CD4-positive, alpha-beta T cell treated with Interleukin-6 at 100 ng/mL for 8 hours (primary cell): ENCODE measurements at regions not wholly inside any gene's neighbourhood (a gene's known extent, or its start where the extent isn't known, plus 50 kb on each side); places are given as distances from the start of the nearest gene placed in this dataset.
"Not testable (repeated sequence)": the region's sequence is repeated elsewhere in the genome, so short reads cannot be mapped to it uniquely, and the experiment has no call there.

Experiments
- DNase-seq: peaks from one replicate; pipeline ENCODE4 v3.0.0-alpha.2; 2020; ENCODE audit warnings: mixed read lengths, low spot score

DNA sequence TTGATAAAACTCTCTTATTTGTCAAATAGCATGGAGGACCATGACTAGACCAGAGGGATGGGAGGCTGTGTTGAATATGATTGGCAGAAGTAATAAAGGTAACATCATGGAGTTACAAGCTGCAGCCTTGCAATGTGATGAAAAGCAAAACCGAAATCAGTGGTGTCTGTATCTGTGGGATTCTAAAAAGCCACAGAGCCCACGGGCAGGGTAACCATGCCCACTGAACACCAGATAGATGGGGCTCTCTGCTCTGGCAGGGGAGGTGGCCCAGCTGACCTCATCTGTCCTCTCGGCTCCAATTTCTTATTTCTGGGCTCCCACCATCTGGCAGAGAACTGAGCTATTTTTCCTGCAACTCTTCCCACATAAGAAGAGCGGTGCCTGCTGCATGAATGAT lies 1072.2 kb downstream of the GATA3 start:
- no peak for DNase-seq

DNA sequence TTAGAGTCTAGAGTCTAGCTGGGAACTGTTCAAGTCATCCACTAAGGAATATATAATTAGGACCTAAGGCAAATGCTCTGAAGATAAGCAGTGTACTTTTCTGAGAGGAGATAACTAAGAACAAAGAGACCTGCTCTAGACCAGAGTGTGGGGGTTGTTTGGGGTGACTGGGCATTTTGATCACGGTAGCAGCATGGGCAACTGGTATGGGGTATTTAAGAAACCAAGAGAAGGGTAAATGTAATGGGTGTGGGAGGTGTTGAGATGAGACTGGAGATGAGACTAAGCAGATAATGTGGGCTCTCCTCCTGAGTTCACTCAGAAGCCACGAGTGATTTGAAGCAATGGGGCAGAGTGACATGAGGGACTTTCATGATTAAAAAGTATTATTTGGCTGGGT lies 1082.9 kb downstream of the GATA3 start:
- no peak for DNase-seq

GRCh38 chr10:9138829-9139228 lies 1084.3 kb downstream of the GATA3 start:
- not testable (repeated sequence) for DNase-seq

DNA sequence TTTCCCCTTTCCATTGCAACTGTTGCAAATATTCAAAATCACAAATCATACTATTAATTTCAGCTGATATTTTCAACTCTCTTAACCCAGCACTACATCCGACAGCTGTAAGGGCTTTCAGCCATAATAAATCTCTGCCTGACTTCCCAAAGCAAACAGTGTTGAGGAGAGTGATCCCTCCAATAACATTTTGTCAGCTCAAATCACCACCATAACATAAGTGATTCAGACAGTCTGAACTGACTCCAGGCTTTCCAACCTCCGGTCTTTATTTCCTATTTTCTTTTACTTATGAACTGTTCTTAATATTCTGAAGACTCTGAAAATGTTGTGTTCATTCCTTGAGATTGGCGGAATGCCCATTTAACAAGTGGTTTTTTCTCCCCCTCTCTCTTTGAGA lies 1085.9 kb downstream of the GATA3 start:
- no peak for DNase-seq

GRCh38 chr10:9147475-9147874 lies 1093.0 kb downstream of the GATA3 start:
- DNase-seq, result no peak

DNA sequence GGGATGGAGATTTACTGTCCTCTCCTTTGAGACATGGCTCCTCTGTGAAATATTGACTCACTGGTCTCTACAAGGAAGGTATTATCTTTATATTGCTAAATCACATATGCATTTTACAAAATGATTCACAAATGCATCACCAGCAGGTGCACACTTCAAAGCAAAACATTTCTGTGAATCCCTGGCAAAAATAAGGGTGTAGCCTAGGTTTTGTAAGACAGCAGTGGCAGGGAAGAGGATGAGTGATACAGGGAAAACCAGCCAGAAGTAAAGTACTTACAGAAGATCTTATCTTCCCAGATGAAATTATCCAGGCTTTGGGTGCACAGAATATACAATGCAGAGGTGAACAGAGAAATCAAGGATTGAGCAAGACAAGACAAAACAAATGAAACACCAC lies 1094.6 kb downstream of the GATA3 start:
- DNase-seq, result no peak

- DNase-seq, result not testable (repeated sequence)
These were observed 1098.6 kb downstream of the GATA3 start for GRCh38 chr10:9153057-9153456.

- DNase-seq, result no peak
These were observed 1103.2 kb downstream of the GATA3 start for GRCh38 chr10:9157656-9158055.

- no peak for DNase-seq
These were observed 1104.2 kb downstream of the GATA3 start for GRCh38 chr10:9158675-9159074.

DNA sequence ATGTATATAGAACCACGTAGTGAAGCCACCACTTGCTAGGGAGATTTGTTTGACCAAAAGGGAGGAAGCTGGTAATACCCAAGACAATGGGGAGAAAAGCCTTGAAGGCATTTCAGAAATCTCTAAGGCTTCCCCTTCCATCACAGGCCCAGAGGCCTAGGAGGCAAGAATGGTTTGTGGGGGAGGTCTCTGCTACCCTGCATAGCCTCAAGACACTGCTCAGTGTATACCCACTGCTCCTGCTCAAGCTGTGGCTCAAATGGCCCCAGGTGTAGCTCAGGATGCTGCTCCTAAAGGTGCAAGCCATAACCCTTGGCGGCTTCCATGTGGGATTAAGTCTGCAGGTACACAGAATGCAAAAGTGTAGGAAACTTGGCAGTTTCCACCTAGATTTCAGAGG lies 1105.8 kb downstream of the GATA3 start:
- DNase-seq, result no peak

DNA sequence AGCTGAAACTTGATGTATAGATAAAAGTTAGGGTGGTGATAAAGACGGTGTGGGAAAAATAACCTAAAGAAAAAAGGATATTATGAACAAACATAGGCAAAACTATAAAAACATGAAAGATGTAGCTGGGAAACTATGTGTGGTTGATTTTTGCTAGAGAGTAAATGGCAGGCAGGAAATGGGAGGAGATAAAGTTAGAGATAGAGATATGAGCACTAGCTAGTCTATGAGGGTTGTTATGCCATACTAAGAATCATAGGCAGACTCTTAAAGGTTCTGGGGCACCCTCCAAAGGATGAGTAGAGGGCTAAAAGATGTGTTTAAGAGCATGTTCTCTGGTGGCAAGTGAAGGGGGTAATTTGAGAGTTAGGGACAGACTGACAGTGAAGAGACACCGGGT lies 1109.2 kb downstream of the GATA3 start:
- DNase-seq, result no peak

- no peak for DNase-seq
These were observed 1112.3 kb downstream of the GATA3 start for GRCh38 chr10:9166770-9167169.

DNA sequence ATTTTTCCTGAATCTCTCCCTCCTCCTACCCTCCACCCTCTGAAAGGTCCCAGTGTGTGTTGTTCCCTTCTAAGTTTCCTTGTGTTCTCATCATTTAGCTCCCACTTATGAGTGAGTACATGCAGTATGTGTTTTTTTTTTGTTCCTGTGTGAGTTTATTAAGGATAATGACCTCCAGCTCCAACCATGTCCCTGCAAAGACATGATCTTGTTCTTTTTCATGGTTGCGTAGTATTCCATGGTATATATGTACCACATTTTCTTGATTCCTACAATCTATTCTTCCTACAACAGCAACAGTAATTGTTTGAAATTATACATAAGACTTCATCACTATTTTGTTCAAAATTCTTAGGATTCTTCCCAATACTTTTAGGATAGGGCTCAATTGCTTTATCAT lies 1117.8 kb downstream of the GATA3 start:
- no peak for DNase-seq

DNA sequence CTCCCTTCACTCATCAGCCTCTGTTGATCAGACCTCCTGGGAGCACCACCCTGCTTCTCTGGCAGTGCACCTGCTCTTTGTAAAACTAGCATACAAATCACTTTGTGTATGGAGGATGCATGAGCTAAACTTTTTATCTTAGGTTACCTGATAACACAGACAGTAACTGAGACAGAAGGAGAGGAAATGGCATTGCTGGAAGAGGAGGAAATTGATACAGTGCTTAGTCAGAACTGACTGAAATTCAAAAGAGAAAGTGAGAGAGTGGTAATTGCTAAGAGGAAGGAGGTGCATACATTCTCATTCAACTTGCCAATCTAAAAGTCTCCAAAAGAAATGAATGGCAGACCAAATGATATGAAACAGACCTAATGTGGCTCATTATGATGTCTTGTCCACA lies 1120.7 kb downstream of the GATA3 start:
- DNase-seq, result no peak

DNA sequence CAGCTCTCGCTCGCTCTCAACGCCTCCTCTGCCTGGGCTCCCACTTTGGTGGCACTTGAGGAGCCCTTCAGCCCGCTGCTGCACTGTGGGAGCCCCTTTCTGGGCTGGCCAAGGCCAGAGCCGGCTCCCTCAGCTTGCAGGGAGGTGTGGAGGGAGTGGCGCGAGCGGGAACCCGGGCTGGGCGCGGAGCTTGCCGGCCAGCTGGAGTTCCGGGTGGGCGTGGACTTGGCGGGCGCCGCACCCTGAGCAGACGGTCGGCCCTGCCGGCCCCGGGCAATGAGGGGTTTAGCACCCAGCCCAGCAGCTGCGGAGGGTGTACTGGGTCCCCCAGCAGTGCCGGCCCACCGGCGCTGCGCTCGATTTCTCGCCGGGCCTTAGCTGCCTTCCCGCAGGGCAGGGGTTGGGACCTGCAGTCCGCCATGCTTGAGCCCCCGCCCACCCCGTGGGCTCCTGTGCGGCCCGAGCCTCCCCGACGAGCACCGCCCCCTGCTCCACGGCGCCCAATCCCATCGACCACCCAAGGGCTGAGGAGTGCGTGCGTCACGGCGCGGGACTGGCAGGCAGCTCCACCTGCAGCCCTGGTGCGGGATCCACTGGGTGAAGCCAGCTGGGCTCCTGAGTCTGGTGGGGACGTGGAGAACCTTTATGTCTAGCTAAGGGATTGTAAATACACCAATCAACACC lies 1128.9 kb downstream of the GATA3 start:
- DNase-seq, result not testable (repeated sequence)

- DNase-seq, result no peak
These were observed 1133.7 kb downstream of the GATA3 start for GRCh38 chr10:9188022-9188810.

- no peak for DNase-seq
These were observed 1135.0 kb downstream of the GATA3 start for GRCh38 chr10:9189448-9189847.

- no peak for DNase-seq
These were observed 1138.6 kb downstream of the GATA3 start for GRCh38 chr10:9193120-9193519.

- DNase-seq, result no peak
These were observed 1140.9 kb downstream of the GATA3 start for GRCh38 chr10:9195385-9195784.

GRCh38 chr10:9198611-9199010 lies 1144.1 kb downstream of the GATA3 start:
- DNase-seq, result no peak

- DNase-seq, result no peak
These were observed 1151.1 kb downstream of the GATA3 start for GRCh38 chr10:9205558-9205957.

- peak; percentile 62 for DNase-seq
These were observed 1154.8 kb downstream of the GATA3 start for GRCh38 chr10:9209105-9209798.

DNA sequence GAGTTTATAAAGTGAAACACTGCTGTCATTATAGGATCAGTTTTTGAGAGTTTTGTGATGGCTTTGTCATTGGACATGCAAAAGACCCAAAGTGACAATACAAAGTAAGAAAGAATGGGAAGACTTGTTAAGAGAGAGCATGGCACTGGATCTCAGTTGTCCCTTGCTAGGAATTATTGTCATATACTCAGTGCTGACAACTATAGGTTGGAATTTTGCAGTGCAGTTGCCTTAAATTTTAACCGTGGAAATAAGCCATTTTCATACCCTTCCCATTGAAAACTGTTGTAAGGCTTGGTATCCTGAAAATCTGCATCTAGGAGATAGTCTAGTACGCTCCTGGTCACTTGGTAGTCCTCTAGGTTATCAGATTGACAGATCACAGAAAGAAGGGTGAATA lies 1156.7 kb downstream of the GATA3 start:
- DNase-seq, result no peak
